ENCODE measurements at regions not wholly inside any gene's neighbourhood (a gene's known extent, or its start where the extent isn't known, plus 50 kb on each side); places are given as distances from the start of the nearest gene placed in this dataset.

DNA sequence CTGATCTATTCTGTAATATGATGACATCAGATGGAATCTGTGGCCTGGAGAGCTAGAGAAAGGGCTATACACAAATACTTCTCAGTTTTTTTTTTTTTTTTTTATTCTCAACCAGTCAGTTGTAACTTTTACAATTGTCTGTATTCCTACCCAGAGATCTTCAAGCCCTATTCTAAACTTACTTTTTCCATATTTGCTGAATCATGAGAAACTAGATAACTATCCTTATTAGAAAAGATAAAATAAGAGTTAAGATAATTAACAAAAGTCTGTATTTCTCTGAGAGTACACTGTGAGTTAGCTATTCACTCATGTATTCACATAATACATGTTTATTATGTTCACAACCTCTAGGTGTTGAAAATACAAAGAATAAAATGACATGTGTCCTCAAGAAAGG is 1575.9 kb downstream of the EFNA5 start:
- Histone ChIP-seq H4K20me1 (ENCODE audit: control insufficient read depth, insufficient read depth, low read length, poor library complexity, severe bottlenecking) (no peaks in the 10 kb centered on the region), H3K27ac (ENCODE audit: low read length in 2 of 2) (no peak overlapping the region), H3K9me3 (ENCODE audit: control extremely low read depth in 1 of 3, control insufficient read depth in 2 of 3, insufficient read depth in 1 of 3, low read length in 2 of 3) (no peaks in the 10 kb centered on the region), H3K4me1 (ENCODE audit: control insufficient read depth in 2 of 2, insufficient read depth in 2 of 2, low read length in 2 of 2) (no peaks in the 10 kb centered on the region), H3K27me3 (replicated peaks in 1 of 4; ENCODE audit: control extremely low read depth in 1 of 4, control insufficient read depth in 3 of 4, insufficient read depth in 4 of 4, low read length in 3 of 4) (no peaks in the 10 kb centered on the region), H3K36me3 (replicated peaks in 1 of 2; ENCODE audit: control extremely low read depth in 1 of 2, control insufficient read depth in 1 of 2, extremely low read depth in 1 of 2, insufficient read depth in 2 of 2, low read length in 1 of 2) (no peaks in the 10 kb centered on the region), H3K79me2 (ENCODE audit: control insufficient read depth, insufficient read depth, low read length) (no peaks in the 10 kb centered on the region), H3K9ac (ENCODE audit: low read length) (no peak overlapping the region), H3K4me3 (ENCODE audit: control extremely low read depth in 1 of 5, extremely low read depth in 1 of 5, insufficient read depth in 1 of 5, low read depth in 2 of 5, low read length in 4 of 5) (no peak overlapping the region), H2AFZ (ENCODE audit: insufficient read depth, low read depth, low read length, poor library complexity, severe bottlenecking) (no peak overlapping the region), H3K4me2 (replicated peaks; ENCODE audit: low read depth, low read length, poor library complexity, severe bottlenecking) (no peak overlapping the region)
- no peak for ATAC-seq (ENCODE audit: low read depth)
- CTCF ChIA-PET, result no interaction called here
- H3K4me1 Mint-ChIP-seq, result no peaks in the 10 kb centered on the region
- TF ChIP-seq, protein P1, sequence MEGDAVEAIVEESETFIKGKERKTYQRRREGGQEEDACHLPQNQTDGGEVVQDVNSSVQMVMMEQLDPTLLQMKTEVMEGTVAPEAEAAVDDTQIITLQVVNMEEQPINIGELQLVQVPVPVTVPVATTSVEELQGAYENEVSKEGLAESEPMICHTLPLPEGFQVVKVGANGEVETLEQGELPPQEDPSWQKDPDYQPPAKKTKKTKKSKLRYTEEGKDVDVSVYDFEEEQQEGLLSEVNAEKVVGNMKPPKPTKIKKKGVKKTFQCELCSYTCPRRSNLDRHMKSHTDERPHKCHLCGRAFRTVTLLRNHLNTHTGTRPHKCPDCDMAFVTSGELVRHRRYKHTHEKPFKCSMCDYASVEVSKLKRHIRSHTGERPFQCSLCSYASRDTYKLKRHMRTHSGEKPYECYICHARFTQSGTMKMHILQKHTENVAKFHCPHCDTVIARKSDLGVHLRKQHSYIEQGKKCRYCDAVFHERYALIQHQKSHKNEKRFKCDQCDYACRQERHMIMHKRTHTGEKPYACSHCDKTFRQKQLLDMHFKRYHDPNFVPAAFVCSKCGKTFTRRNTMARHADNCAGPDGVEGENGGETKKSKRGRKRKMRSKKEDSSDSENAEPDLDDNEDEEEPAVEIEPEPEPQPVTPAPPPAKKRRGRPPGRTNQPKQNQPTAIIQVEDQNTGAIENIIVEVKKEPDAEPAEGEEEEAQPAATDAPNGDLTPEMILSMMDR (IDR thresholded peaks at IDR 0.05), result no peak
- no peak overlapping the region for H3K27ac Mint-ChIP-seq
- DNase-seq, result no peak
- no peaks in the 10 kb centered on the region for H3K27me3 Mint-ChIP-seq
- intact Hi-C loops (cut with micrococcal nuclease), result no loop called here
- H3K9me3 Mint-ChIP-seq (ENCODE audit: insufficient read depth), result peaks cover 4% of the 10 kb centered on the region
- H3K4me3 Mint-ChIP-seq, result no peak overlapping the region
- POLR2A ChIA-PET, result no interaction called here

GRCh38 chr5:106094204-106094607 is 1576.5 kb downstream of the EFNA5 start:
- no peaks in the 10 kb centered on the region for H3K27me3 ChIP-seq (replicated peaks in 1 of 4; ENCODE audit: control extremely low read depth in 1 of 4, control insufficient read depth in 3 of 4, insufficient read depth in 4 of 4, low read length in 3 of 4)
- no peak overlapping the region for H3K4me3 ChIP-seq (ENCODE audit: control extremely low read depth in 1 of 5, extremely low read depth in 1 of 5, insufficient read depth in 1 of 5, low read depth in 2 of 5, low read length in 4 of 5)
- ChIA-PET CTCF (no interaction called here), POLR2A (no interaction called here)
- no peak for TF ChIP-seq EZH2 (IDR thresholded peaks at IDR 0.05; ENCODE audit: borderline replicate concordance, insufficient read depth, low read depth, low read length, poor library complexity, severe bottlenecking)
- TF ChIP-seq, protein P1 (IDR thresholded peaks at IDR 0.05), result no peak
- H3K4me1 Mint-ChIP-seq, result no peaks in the 10 kb centered on the region
- DNase-seq (no peak), ATAC-seq (ENCODE audit: low read depth) (no peak)
- no peaks in the 10 kb centered on the region for H3K36me3 ChIP-seq (replicated peaks in 1 of 2; ENCODE audit: control extremely low read depth in 1 of 2, control insufficient read depth in 1 of 2, extremely low read depth in 1 of 2, insufficient read depth in 2 of 2, low read length in 1 of 2)
- no peak overlapping the region for H3K27ac ChIP-seq (ENCODE audit: low read length in 2 of 2)
- no peak overlapping the region for H3K9ac ChIP-seq (ENCODE audit: low read length)
- H3K4me1 ChIP-seq (ENCODE audit: control insufficient read depth in 2 of 2, insufficient read depth in 2 of 2, low read length in 2 of 2), result no peaks in the 10 kb centered on the region
- peaks cover 4% of the 10 kb centered on the region for H3K9me3 Mint-ChIP-seq (ENCODE audit: insufficient read depth)
- intact Hi-C loops (cut with micrococcal nuclease), result no loop called here
- no peak overlapping the region for H2AFZ ChIP-seq (ENCODE audit: insufficient read depth, low read depth, low read length, poor library complexity, severe bottlenecking)
- H4K20me1 ChIP-seq (ENCODE audit: control insufficient read depth, insufficient read depth, low read length, poor library complexity, severe bottlenecking), result no peaks in the 10 kb centered on the region
- H3K79me2 ChIP-seq (ENCODE audit: control insufficient read depth, insufficient read depth, low read length), result no peaks in the 10 kb centered on the region
- H3K4me3 Mint-ChIP-seq, result no peak overlapping the region
- H3K9me3 ChIP-seq (ENCODE audit: control extremely low read depth in 1 of 3, control insufficient read depth in 2 of 3, insufficient read depth in 1 of 3, low read length in 2 of 3), result no peaks in the 10 kb centered on the region
- H3K4me2 ChIP-seq (replicated peaks; ENCODE audit: low read depth, low read length, poor library complexity, severe bottlenecking), result no peak overlapping the region
- H3K27me3 Mint-ChIP-seq, result no peaks in the 10 kb centered on the region
- 50% methylated on average over 1 of the region's 4 CpGs for WGBS (ENCODE audit: insufficient coverage)
- H3K27ac Mint-ChIP-seq, result no peak overlapping the region
